Smooth muscle cell of the brain vasculature (primary cell): ENCODE measurements at regions not wholly inside any gene's neighbourhood (a gene's known extent, or its start where the extent isn't known, plus 50 kb on each side); places are given as distances from the start of the nearest gene placed in this dataset.
A peak's percentile ranks its signal among the peaks of the same experiment; 100 is the strongest.

Source experiments
- DNase-seq: peaks from one replicate; pipeline ENCODE4 v3.0.0-alpha.2; 2012; ENCODE audit warnings: low read depth, low spot score

GRCh38 chr11:10387206-10388083 is 67.6 kb upstream of the AMPD3 start:
- peak; percentile 91 for DNase-seq

- DNase-seq = no peak
Observed at GRCh38 chr11:10388101-10388500, 67.0 kb upstream of the AMPD3 start.

GRCh38 chr11:10388574-10388973 is 66.5 kb upstream of the AMPD3 start:
- DNase-seq = no peak

GRCh38 chr11:10390375-10390774 is 64.7 kb upstream of the AMPD3 start:
- no peak for DNase-seq

GRCh38 chr11:10392095-10393079 is 62.7 kb upstream of the AMPD3 start:
- DNase-seq = no peak

- DNase-seq = no peak
Observed at GRCh38 chr11:10394229-10395101, 60.6 kb upstream of the AMPD3 start.

- no peak for DNase-seq
Observed at GRCh38 chr11:10395166-10395897, 59.7 kb upstream of the AMPD3 start.

- DNase-seq = no peak
Observed at GRCh38 chr11:10396771-10397170, 58.3 kb upstream of the AMPD3 start.

GRCh38 chr11:10397226-10397987 is 57.7 kb upstream of the AMPD3 start:
- no peak for DNase-seq

- no peak for DNase-seq
Observed at GRCh38 chr11:10398525-10398924, 56.5 kb upstream of the AMPD3 start.

GRCh38 chr11:10400856-10401255 is 54.2 kb upstream of the AMPD3 start:
- no peak for DNase-seq

- peak; percentile 33 for DNase-seq
Observed at GRCh38 chr11:10401256-10401655, 53.8 kb upstream of the AMPD3 start.

- no peak for DNase-seq
Observed at GRCh38 chr11:10401696-10402392, 53.2 kb upstream of the AMPD3 start.
